Lung (tissue), 11 donors: ENCODE measurements at regions not wholly inside any gene's neighbourhood (a gene's known extent, or its start where the extent isn't known, plus 50 kb on each side); places are given as distances from the start of the nearest gene placed in this dataset.
A peak's percentile ranks its signal among the peaks of the same experiment; 100 is the strongest.

Source experiments
- ATAC-seq: fragments of 200-7000 bp; cut with Tn5 transposase; one replicate; pipeline ENCODE4 v1.9.1; 2020; ENCODE audit warnings: moderate number of reproducible peaks; ENCODE audit not compliant: insufficient read depth, low FRiP score
- DNase-seq, 3 donors: peaks; one replicate each; pipeline ENCODE4 v3.0.0-alpha.2; 2013 to 2017
- H3K27ac ChIP-seq, 2 donors: one replicate each; pipeline ENCODE4 v1.5.1; 2013; ENCODE audit warnings: mild to moderate bottlenecking in 2 of 2, moderate library complexity in 2 of 2, control low read depth in 1 of 2, inconsistent platforms in 1 of 2, low read depth in 1 of 2, low read length in 1 of 2
- H3K27me3 ChIP-seq, 3 donors: one replicate each; pipeline ENCODE4 v1.5.1; 2013; ENCODE audit warnings: low read length in 2 of 3; ENCODE audit not compliant: control insufficient read depth in 3 of 3, insufficient read depth in 3 of 3
- H3K36me3 ChIP-seq, 4 donors: one replicate each; pipeline ENCODE4 v1.5.1; 2013; ENCODE audit warnings: low read length in 4 of 4, mild to moderate bottlenecking in 1 of 4, moderate library complexity in 1 of 4; ENCODE audit not compliant: control insufficient read depth in 4 of 4, insufficient read depth in 4 of 4
- H3K4me1 ChIP-seq, 5 donors: one replicate each; pipeline ENCODE4 v1.5.1; 2013; ENCODE audit warnings: low read length in 5 of 5, mild to moderate bottlenecking in 2 of 5, moderate library complexity in 1 of 5; ENCODE audit not compliant: control insufficient read depth in 5 of 5, insufficient read depth in 5 of 5
- H3K4me3 ChIP-seq: one replicate; pipeline ENCODE4 v1.5.1; 2013; ENCODE audit warnings: mild to moderate bottlenecking, control low read depth, moderate library complexity
- H3K9ac ChIP-seq, 2 donors: one replicate each; pipeline ENCODE4 v1.5.1; 2013; ENCODE audit warnings: low read length in 2 of 2, control low read depth in 1 of 2; ENCODE audit not compliant: insufficient read depth in 1 of 2
- H3K9me3 ChIP-seq, 4 donors: one replicate each; pipeline ENCODE4 v1.5.1; 2013; ENCODE audit warnings: low read length in 3 of 4, mild to moderate bottlenecking in 1 of 4, moderate library complexity in 1 of 4; ENCODE audit not compliant: control insufficient read depth in 4 of 4, insufficient read depth in 3 of 4
- WGBS, 2 donors: extraction: QIAGEN DNeasy Blood & Tissue Kit; methylation state at CpG; one replicate each; pipeline ENCODE4 v1.1.7; 2013; 5-methylcytosine and 5-hydroxymethylcytosine counted together
- TF ChIP-seq, protein P1 (sequence below): IDR thresholded peaks from 2 replicates; pipeline ENCODE4 v1.5.1; 2012; ENCODE audit warnings: mild to moderate bottlenecking; ENCODE audit errors: control extremely low read depth, extremely low read depth
- donor health status: control.
- donor health status: control.
- donor health status: Bipolar disorder and iron deficiency.
- donor health status: healthy.
- donor health status: DM: yes; HTN: yes; CAD: no.

DNA sequence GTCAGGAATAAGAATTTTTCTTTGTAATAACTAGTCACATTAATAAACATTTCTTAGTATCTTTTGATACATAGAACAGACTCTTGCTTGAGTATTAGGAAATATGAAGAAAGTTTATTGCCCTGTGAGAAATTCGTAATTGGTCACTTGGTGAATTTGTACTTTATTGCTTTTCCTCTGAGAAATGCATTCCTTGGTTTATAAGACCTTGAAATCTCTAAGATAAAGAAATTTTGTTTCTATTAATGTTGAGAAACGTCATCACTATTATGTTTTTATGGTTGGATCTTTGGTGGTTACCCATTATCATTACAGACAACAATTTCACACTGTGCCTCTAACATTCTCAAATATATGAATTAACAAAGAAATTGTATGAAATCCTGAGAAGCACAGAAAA lies 652.0 kb upstream of the NECTIN3 start:
- no peaks in the 10 kb centered on the region for H3K27me3 ChIP-seq
- H3K4me1 ChIP-seq: no peaks in the 10 kb centered on the region
- TF ChIP-seq, protein P1, sequence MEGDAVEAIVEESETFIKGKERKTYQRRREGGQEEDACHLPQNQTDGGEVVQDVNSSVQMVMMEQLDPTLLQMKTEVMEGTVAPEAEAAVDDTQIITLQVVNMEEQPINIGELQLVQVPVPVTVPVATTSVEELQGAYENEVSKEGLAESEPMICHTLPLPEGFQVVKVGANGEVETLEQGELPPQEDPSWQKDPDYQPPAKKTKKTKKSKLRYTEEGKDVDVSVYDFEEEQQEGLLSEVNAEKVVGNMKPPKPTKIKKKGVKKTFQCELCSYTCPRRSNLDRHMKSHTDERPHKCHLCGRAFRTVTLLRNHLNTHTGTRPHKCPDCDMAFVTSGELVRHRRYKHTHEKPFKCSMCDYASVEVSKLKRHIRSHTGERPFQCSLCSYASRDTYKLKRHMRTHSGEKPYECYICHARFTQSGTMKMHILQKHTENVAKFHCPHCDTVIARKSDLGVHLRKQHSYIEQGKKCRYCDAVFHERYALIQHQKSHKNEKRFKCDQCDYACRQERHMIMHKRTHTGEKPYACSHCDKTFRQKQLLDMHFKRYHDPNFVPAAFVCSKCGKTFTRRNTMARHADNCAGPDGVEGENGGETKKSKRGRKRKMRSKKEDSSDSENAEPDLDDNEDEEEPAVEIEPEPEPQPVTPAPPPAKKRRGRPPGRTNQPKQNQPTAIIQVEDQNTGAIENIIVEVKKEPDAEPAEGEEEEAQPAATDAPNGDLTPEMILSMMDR: no peak
- H3K4me3 ChIP-seq: no peak overlapping the region
- H3K9me3 ChIP-seq: no peaks in the 10 kb centered on the region
- WGBS, 2 donors: 81 to 86% methylated on average over 2 of the region's 2 CpGs
- no peaks in the 10 kb centered on the region for H3K36me3 ChIP-seq
- no peak for ATAC-seq
- no peak for DNase-seq
- no peak overlapping the region for H3K9ac ChIP-seq
- no peak overlapping the region for H3K27ac ChIP-seq

DNA sequence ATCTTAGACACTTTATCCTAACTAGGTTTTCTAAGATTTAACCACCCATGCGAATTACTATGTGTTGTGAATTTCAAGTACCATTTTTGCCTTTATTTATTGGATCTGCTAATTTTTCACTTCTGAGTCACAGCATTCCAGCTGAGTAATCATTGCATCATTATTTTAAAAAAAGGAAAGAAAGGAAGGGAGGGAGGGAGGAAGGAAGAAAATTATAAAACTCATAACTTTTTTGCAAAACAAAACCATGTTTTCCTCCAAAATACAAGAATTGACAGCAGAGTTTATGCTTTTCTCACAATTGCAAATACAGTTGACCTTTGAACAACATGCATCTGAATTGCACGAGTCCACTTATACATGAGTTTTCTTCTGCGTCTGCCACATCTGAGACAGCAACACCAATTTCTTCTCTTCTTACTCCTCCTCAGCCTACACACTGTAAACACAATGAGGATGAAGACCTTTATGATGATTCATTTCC lies 651.4 kb upstream of the NECTIN3 start:
- no peaks in the 10 kb centered on the region for H3K4me1 ChIP-seq
- H3K9me3 ChIP-seq: no peaks in the 10 kb centered on the region
- WGBS, 2 donors: 69 to 82% methylated on average over 3 of the region's 3 CpGs
- TF ChIP-seq, protein P1: no peak
- no peak overlapping the region for H3K9ac ChIP-seq
- H3K4me3 ChIP-seq: no peak overlapping the region
- no peaks in the 10 kb centered on the region for H3K36me3 ChIP-seq
- ATAC-seq (peak; percentile 27), DNase-seq (peak in 1 of 3 donors; percentile 14)
- H3K27ac ChIP-seq: no peak overlapping the region
- no peaks in the 10 kb centered on the region for H3K27me3 ChIP-seq

DNA sequence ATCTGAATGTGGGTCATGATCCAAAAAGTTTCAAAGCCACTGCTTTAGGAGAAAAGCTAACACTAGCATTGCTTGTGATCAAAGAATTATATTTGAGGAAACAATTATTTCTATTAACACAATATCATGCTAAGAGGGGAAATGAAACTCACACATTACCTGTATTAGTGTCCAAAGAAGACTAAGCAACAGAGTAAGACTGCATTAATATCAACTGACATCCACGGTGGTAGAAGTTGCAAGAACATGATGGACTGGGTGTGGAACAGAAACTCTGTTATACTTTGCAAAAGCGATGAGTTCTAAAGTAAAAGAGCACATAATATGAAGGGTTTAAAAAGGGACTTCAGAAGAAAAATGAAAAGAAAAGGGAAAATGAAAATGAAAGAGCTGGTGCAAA lies 648.3 kb upstream of the NECTIN3 start:
- no peak for DNase-seq
- Histone ChIP-seq H3K9me3 (no peaks in the 10 kb centered on the region), H3K36me3 (no peaks in the 10 kb centered on the region)

More for the DNA sequence above, 648.3 kb upstream of the NECTIN3 start:
- Histone ChIP-seq H3K9ac (no peak overlapping the region), H3K27ac (no peak overlapping the region), H3K4me1 (no peaks in the 10 kb centered on the region), H3K4me3 (no peak overlapping the region), H3K27me3 (no peaks in the 10 kb centered on the region)
- 86 to 92% methylated on average over 2 of the region's 2 CpGs for WGBS, 2 donors
- TF ChIP-seq, protein P1: no peak
- ATAC-seq: no peak
